GM21526 (cell line): ENCODE measurements at regions not wholly inside any gene's neighbourhood (a gene's known extent, or its start where the extent isn't known, plus 50 kb on each side); places are given as distances from the start of the nearest gene placed in this dataset.
"Not testable (repeated sequence)": the region's sequence is repeated elsewhere in the genome, so short reads cannot be mapped to it uniquely, and the experiment has no call there.

Experiments used
- ATAC-seq: cut with Tn5 transposase; IDR thresholded peaks from one replicate; pipeline ENCODE4 v1.9.1; 2021; ENCODE audit warnings: moderate library complexity; ENCODE audit not compliant: unreplicated experiment, low FRiP score

DNA sequence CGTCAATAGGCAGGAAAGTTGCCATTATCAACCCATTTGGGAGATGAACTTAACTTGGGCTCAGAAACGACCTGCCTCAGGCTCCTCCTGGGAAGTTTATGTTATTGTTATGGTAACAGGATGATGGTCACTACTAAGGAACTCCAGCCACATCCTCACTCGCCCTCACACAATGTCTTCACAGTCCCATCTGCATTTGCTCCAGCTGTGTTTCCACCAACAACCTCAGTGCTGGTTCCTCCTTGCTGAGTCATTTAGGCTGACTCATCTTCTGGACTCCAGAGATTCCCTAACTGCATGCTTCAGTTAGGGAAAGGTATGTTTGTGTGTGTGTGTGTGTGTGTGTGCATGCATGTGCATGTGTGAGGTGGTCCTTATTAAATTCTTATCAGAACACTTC is 293.4 kb upstream of the BOD1L1 start:
- no peak for ATAC-seq

DNA sequence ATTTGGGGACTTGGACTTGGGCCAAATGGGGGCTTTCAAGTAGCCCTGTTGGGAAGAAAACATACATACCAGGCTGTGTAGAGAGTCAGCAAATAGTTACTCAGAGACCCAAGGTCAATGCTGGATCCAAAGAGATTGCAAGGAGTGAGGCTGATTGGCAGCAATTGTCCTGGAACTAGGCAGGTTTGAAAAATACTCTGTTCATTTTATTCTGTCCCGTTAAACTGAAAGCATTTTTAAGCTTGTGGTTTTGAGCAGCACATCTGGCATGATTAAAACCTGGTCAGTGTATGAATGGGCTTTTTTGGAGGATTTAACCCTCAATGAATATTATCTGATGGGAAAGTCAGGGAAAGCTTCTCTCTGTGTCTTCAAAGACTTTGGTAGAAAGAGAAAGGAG is 294.3 kb upstream of the BOD1L1 start:
- ATAC-seq = peak; percentile 18

DNA sequence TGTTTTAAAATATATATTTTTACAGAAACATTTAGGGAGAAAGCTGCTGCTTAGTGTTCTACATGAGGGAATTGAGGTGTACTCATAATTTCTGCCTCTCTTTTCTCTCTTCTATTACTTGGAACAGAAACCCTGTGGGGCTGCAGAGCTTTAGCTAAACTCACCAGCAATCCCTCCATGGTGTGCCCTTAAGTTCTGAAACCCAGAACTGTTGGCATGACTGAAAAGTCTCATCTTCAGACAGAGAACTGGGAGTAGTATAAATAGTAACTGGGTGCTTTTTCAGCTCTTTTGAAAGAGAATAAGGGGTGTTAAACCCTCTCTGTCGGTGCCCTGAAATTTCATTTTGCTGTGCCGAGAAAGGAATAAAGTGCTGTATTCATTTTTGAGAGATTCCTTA is 294.9 kb upstream of the BOD1L1 start:
- peak; percentile 78 for ATAC-seq

DNA sequence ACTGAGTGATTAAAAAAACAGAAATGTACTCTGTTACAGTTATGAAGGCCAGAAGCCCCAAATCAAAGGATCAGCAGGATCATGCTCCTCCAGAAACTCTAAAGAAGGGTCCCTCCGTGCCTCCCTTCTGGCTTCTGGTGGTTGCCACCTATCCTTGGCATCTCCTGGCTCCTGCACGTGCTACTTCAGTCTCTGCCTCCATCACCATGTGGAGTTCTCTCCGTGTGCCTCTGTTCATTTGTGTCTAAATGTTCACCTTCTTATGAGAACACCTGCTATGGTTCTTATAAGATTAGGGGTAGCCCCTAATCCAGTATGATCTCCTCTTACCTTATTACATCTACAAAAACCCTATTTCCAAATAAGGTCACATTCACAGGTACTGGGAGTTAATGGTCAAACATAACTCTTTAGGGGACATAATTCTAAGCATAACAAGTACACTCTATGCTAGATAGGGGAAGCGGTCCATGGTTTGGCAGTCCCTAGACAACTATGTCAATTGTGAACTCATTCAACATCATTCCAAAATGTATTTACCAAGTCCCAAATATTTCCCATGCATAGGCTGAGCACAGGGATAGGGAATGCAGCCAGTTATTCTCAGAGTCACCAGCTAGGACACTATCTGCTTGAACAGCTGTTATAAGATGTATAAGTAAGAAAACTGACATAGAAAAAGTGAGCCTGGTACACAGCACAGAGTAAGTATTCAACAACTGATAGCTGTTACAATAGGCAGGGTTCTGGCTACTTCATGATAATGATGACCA is 295.5 kb upstream of the BOD1L1 start:
- no peak for ATAC-seq

DNA sequence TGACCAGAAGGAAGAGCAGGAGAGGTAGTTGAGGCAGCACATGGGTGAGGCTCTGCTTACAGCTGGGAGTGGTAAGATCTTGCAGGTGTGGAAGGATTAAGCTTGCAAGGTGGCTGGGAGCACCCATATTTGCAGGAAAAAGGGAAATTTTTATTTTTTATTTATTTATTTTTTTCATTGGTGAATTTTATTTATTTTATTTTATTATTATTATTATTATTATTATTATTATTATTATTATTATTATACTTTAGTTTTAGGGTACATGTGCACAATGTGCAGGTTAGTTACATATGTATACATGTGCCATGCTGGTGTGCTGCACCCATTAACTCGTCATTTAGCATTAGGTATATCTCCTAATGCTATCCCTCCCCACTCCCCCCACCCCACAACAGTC is 297.4 kb upstream of the BOD1L1 start:
- not testable (repeated sequence) for ATAC-seq

DNA sequence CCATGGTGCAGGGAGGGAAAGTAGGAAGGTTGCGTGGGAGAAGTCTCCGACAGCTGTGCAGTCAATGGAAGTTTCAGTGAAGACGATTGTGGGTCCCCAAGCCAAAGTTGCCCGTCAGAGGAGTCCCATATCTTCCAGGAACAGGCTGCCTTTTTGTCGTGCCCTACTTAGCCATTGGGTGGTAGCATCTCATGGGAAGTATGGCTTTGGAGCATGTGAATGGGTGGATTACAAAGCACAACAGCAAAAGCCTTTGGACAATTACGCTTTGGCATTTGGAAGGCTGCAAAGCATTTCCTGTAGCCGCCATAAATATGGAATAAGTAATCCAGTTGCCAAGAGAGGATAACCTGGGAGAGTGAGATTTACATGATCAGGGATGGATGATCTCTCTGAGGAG is 300.7 kb upstream of the BOD1L1 start:
- no peak for ATAC-seq

DNA sequence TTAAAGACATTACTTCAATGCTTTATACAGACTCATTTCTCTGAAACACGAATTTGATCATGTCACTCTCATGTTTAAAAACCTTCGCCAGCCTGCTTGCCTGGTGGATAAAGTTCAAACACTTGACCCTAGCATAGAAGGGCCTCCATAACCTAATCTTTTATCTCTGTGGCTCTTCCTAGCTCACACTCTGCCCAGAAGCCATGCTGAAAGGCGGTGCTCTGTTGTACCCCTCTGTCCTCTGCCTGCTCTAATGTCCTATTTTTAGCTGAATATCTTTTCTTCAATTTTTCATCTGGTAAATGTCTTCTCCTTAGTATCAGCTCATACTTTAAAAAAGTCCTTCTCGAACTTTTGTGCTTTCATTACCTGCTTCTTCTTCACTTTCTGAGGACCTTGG is 302.6 kb upstream of the BOD1L1 start:
- ATAC-seq = no peak

DNA sequence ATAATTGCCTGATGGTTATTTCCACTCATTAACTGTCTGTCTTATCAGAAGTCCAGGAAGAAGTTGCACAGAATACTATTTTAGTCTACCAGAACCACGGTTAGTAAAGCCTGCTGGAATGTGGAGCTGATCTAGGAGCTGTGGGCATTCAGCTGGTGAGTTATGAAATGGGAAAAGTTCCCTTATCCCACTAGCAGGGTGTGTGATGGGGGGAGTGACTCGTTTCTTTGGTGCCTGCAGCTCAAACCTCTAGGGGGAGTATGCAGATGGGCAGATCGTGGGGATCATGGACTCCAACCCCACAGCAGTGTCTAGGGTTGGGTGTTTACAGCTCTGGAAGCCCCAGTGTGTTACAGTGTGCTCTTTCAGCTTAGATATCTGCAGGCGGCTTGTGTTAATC is 305.7 kb upstream of the BOD1L1 start:
- no peak for ATAC-seq

DNA sequence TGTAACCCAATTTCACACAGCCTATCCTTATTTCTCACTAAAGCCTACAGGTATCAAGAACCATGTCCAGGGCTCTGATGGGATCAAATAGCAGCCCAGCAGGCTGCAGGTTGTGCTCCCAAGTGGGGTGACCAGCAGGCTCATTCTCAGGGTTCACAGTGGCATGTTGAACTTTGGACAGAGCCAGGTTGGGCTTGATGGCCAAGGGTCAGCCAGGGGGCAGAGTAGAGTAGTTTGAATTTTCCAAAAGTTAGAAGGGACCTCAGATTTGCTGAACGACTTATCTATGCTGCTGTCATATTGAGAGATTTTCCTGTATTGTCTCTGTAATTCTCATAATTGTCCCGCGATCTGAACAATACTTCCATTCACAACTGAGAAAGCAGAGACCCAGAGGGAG is 310.8 kb upstream of the BOD1L1 start:
- ATAC-seq = no peak

DNA sequence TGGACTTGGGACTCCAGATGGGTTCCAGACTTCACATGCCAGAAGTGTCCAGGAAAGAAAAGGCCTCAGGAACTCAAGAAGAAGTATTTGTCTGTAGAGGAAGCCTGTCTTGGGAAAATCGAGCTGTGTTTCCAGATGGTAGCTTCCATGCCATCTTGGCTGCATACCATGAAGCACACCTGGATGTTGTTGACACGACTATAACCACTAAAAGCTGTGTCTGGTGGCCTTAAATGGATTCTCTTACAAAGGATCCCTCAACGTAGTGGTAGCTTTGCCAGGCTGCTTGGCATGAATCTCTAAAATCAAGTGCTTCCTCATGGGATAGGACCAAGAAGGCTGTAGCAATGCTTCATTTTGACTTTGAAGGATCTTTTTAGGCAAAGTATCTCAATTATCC is 313.4 kb upstream of the BOD1L1 start:
- ATAC-seq = no peak

DNA sequence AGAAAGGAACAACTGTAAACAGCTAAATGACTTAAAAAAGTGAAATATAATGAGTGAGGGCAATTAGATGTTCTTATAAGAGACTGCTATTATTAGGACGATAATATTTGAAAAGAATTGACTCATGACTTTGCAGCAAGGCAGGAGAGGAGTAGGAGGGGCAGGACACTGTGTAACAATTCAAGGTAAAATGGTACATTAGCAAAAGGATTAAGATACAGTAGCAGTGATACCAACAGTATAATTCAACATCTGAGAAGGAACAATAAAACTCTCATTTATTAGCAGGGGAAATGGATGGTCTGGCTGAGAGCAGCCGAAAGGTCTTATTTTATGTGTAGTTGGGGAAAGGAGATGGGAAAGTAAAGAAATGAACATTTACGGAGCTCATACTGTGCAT is 315.5 kb upstream of the BOD1L1 start:
- no peak for ATAC-seq

DNA sequence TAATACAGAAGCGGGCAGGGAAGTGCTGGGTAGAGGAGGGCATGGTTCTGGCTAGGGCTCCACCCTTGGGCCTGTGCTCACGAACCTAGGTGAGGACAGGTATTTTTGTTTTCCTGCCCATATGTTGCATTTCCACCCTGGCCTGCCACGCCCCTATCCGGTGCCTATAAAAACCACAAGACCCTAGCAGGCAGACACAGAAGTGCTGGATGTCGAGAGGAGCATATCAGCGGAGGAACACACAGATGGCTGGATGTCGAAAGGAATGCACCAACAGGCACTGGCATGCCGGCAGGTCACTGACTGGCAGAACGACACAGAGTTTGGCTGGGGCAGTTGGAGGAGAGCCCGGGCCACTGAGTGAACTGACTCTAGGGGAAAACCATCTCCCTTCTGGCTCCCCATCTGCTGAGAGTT is 316.6 kb upstream of the BOD1L1 start:
- no peak for ATAC-seq

DNA sequence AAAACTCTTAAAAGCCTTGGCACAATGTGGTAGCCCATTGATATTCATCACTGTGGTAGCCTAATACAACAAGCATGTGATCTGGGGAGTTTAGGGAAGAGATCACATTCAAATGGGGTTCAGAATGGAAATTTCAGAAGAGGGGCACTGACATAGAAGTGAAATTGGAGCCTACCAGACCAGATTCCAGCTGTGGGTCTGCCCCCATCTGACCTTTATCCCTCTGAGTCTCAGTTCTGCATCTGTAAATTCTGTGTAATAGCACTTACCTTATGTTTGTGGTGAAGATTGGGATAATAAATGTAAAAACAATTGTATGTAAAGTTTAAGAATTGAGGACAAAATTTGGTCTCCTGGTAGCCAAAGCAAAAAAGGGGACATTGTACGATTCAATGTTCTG is 320.4 kb upstream of the BOD1L1 start:
- no peak for ATAC-seq

DNA sequence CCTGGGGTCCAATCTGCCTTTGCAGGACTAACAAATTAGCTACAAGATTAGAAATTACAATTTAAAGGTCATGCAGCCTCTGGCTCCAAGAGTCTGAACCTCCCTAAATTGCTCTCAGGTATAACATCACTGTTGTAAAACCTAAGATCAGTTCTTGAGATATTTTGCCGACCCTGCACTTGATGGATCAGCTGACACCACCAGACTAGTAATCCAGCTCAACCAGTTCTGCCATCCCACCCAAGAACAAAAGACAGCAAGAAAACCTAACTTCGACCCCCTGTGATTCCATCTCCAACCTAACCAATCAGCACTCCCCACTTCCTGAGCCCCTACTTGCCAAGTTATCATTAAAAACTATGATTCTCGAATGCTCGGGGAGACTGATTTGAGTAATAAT is 323.0 kb upstream of the BOD1L1 start:
- ATAC-seq = no peak

DNA sequence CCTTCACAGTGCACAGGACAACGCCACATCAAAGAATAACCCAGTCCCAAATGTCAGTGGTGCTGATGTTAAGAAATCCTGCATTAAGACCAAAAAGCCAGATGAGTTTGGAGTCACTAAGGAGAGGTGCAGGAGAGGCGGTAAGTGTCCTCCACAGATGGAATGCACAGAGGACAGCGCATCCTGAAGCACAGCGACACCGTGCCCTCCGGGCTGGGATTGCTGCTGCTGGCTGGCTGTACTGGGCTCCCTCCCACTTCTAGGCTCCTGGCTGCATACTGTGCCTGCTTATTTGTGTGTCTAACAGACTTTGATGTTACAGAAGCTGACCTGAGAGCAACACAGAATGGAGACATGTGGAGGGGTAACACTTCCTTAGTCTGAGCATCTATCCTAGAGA is 325.6 kb upstream of the BOD1L1 start:
- ATAC-seq = no peak

DNA sequence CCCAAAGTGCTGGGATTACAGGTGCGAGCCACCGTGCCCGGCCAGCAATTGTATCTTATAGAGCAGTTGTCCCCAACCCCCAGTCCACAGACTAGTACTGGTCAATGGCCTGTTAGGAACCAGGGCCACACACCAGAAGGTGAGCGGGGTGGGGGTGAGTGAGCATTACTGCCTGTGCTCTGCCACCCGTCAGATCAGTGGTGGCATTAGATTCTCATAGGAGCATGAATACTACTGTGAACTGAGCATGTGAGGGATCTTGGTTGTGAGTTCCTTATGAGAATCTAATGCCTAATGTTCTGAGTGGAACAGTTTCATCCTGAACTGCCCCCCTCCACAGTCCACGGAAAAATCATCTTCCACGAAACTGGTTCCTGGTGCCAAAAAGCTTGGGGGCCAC is 328.0 kb upstream of the BOD1L1 start:
- ATAC-seq = no peak

DNA sequence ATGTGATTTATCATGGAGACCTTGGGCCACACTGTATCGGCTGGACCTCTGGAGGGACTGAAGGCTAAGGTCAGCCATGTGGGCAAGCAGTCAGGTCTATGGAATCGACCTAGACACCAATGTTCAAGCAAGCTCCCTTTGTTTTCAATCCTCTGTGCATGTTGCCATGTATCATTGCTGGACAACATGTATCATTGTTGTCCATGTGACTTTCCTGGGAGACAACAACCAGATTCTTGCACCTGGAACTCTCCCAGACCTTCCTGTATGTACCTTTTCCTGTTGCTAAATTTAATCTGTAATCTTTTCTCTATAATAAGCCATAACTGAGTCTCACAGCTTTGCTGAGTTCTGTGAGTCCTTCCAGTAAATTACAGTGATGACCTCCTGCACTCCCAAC is 329.4 kb upstream of the BOD1L1 start:
- ATAC-seq = no peak

DNA sequence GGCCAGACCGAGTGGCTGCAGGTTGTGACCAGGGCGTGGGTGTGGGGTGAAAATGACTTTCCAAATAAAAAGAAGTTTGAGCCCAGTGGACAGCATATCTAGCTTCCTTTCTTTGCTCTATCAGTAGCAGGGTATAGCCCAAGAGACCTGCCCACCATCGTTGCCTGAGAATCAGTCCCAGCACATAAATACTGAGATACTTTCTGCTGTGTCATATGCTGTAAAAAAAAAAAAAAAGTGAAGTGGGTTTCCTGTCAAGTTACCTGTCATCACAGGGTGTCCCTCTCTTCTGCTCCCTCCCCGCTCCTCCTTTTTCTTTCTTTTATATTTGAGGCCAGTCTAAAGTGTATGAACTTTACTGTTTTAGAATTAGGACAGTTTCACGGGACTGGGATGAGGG is 330.3 kb upstream of the BOD1L1 start:
- no peak for ATAC-seq

DNA sequence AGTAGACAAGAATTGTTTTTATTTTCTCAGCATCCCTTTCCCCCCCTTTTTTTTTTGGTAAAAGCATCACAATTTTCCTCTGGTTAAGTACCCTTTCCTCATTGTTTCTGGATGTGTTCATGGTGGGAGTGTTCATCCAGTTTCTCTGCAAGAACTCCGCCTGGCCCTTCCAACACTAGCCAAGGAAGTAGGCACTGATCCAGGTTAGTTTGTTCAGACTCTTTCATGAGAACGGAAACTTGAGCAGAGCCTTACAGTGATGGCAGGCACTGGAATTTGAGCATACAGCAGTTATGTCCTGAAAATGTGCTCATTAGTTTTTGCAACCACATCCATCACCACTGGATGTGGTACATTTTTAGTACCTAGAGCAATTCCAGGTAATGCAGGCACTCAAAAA is 336.1 kb upstream of the BOD1L1 start:
- no peak for ATAC-seq

DNA sequence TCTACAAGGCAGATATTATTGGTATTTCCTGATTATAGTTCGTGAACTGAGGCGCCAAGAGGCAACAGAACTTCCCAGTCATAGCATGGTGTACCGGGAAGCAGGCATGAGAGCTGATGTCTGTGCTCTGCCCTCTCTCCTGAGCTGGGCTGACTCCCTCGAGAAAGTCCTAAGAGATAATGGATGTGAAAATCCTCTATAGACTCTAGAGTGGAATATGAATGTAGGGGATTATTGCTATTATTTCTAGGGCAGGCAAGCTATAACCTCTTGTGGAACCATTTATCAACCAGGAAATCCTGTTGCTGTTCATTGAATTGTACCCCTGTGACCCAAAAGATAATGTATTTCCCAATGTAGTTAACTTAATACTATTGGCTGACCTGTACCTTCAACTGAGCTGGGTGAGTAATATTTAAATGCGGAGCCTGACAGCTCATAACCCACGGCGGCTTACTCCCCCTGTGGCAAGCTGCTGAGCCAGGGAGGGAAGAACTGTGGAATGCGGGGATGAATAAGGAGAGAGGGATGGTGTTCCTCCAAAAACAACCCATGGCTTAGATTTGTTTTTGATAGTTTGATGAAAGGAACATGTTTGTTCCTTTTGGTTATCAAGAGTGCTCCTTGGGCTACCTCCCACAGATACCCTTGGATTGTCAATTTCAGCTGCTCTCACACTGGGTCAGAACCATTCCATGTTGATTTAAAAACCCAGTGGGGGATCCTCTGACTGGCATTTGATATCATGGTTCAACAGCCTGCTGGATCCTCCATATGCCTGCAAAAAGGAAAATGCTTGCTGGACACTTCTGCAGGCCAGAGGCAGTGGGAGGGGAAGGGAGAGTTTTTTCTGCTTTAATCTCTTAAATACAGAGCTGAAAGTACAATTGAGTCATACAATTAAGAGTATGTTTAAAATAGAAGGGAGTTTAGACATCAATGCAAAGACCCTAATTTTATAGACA is 339.0 kb upstream of the BOD1L1 start:
- no peak for ATAC-seq

DNA sequence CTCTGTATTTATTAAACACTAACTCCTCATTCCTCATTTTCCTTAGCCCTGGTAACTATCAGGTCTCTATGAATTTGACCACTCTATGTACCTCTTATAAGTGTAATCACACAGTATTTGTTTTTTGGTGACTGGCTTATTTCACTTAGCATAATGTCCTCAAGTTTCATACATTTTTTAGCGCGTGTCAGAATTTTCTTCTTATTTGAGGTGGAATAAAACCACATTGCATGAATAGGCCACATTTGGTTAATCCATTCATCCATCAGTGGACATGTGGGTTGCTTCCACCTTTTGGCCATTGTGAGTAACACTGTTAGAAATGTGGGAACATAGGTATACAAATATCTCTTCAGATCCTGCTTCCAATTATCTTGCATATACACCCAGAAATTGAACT is 341.2 kb upstream of the BOD1L1 start:
- no peak for ATAC-seq

DNA sequence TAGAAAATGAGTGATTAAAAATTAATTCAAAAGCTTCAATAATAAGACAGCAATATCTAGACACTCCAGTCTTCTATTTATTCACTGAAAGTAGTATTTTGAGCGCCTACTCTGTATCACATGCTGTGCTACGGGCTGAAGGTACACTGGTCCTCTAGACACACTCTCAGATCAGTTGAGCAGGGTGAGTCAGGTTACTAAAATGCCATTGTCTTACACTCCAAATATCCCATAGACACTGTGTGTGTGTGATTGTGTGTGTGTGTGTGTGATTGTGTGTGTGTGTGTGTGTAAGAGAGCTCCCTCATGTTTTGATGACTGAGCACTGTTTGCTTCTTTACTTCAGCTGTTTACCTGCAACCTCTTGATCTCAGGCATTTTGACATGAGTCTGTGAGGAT is 342.8 kb upstream of the BOD1L1 start:
- no peak for ATAC-seq
